HL-60 (cell line): ENCODE measurements at regions not wholly inside any gene's neighbourhood (a gene's known extent, or its start where the extent isn't known, plus 50 kb on each side); places are given as distances from the start of the nearest gene placed in this dataset.

Source experiments
- CTCF ChIP-seq: IDR thresholded peaks from one replicate; pipeline ENCODE4 v1.5.1; 2011; ENCODE audit warnings: low read length, control low read depth, inconsistent platforms; ENCODE audit not compliant: insufficient read depth
- REST ChIP-seq: IDR thresholded peaks from 2 replicates; pipeline ENCODE4 v1.6.1; 2012; ENCODE audit warnings: low read depth; ENCODE audit not compliant: insufficient replicate concordance

- TF ChIP-seq CTCF: no peak
- no peak for TF ChIP-seq REST
These were observed 190.3 kb upstream of the PREP start for GRCh38 chr6:105593056-105593690.
